Pancreas (tissue), 10 donors: ENCODE measurements at regions not wholly inside any gene's neighbourhood (a gene's known extent, or its start where the extent isn't known, plus 50 kb on each side); places are given as distances from the start of the nearest gene placed in this dataset.

ENCODE experiments used
- ATAC-seq, 4 donors: fragments of 200-7000 bp; cut with Tn5 transposase; one replicate each; pipeline versions ENCODE4 v1.8.0 to v1.9.1; 2020; ENCODE audit warnings: mild to moderate bottlenecking in 4 of 4, moderate library complexity in 4 of 4
- DNase-seq, 6 donors: peaks; one replicate each; pipeline ENCODE4 v3.0.0-alpha.2; 2020
- FAIRE-seq: peaks from 2 replicates; lab custom pipeline; 2012; peaks lifted over from hg19 to GRCh38; lab: Jason Lieb, UNC
- H3K27ac ChIP-seq, 4 donors: fragments of 200-600 bp; sonication (generic); 1 replicate in 3 of 4; 2 replicates in 1 of 4; pipeline versions ENCODE4 v1.5.0 to v1.8.0; 2020
- H3K27me3 ChIP-seq, 4 donors: fragments of 200-600 bp; one replicate each; pipeline ENCODE4 v1.8.0; 2021
- H3K36me3 ChIP-seq, 3 donors: fragments of 200-600 bp; sonication (generic) in 1 of 3; one replicate each; pipeline versions ENCODE4 v1.5.0 to v1.8.0; 2020 to 2021
- H3K4me1 ChIP-seq, 3 donors: fragments of 200-600 bp; one replicate each; pipeline ENCODE4 v1.8.0; 2021
- H3K4me3 ChIP-seq, 4 donors: fragments of 200-600 bp; sonication (generic) in 2 of 4; one replicate each; pipeline versions ENCODE4 v1.5.0 to v1.8.0; 2020 to 2021
- H3K9me3 ChIP-seq, 4 donors: fragments of 200-600 bp; one replicate each; pipeline ENCODE4 v1.8.0; 2021
- WGBS, 2 donors: extraction: QIAGEN DNeasy Blood & Tissue Kit; methylation state at CpG; one replicate each; pipeline ENCODE4 v1.1.7; 2013; 5-methylcytosine and 5-hydroxymethylcytosine counted together
- intact Hi-C, 3 donors: fragments of 100-400 bp; cut with DNase I; formaldehyde crosslinking; loops; one replicate each; pipeline versions ENCODE4 v1.11.1 to v1.14.2; 2022
- TF ChIP-seq, protein P1 (sequence below), 4 donors: fragments of 200-600 bp; sonication (generic) in 3 of 4; IDR thresholded peaks; one replicate each; pipeline versions ENCODE4 v1.5.0 to v1.8.0; 2021; ENCODE audit warnings: antibody characterized with exemption in 4 of 4
- donor health status: healthy with polysubstance abuse.
- donor health status: DM: no; HTN: no; CAD: no; lungs with moderate emphysema.
- donor health status: DM: no; HTN: no; CAD: no.
- donor health status: control.
- donor health status: control.
- donor health status: Bipolar disorder and iron deficiency.
- donor health status: DM: yes; HTN: yes; CAD: no.
- donor health status: DM: no; HTN: no; CAD: no.
- donor health status: DM: no; HTN: no; CAD: no.
- donor health status: DM: yes; HTN: yes; CAD: no.

DNA sequence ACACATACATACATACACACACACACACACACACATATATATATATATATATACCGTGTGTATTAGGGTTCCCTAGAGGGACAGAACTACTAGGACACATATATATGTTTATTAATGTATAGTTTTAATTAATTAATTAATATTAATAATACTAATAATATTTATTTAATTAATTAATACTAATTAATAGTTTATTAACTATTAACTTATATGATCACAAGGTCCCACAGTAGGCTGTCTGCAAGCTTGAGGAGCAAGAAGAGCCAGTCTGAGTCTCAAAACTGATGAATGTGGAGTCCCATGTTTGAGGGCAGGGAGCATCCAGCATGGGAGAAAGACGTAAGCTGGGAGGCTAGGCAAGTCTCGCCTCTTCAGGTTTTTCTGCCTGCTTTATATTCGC is 398.0 kb upstream of the KIF2A start:
- WGBS, 2 donors = 92 to 100% methylated on average over 4 of the region's 4 CpGs
- Histone ChIP-seq H3K9me3 (no peaks in the 10 kb centered on the region), H3K4me3 (no peak overlapping the region), H3K27me3 (no peaks in the 10 kb centered on the region), H3K36me3 (no peaks in the 10 kb centered on the region), H3K4me1 (no peaks in the 10 kb centered on the region), H3K27ac (no peak overlapping the region)
- FAIRE-seq = no peak
- intact Hi-C loops = no loop called here
- TF ChIP-seq, protein P1, sequence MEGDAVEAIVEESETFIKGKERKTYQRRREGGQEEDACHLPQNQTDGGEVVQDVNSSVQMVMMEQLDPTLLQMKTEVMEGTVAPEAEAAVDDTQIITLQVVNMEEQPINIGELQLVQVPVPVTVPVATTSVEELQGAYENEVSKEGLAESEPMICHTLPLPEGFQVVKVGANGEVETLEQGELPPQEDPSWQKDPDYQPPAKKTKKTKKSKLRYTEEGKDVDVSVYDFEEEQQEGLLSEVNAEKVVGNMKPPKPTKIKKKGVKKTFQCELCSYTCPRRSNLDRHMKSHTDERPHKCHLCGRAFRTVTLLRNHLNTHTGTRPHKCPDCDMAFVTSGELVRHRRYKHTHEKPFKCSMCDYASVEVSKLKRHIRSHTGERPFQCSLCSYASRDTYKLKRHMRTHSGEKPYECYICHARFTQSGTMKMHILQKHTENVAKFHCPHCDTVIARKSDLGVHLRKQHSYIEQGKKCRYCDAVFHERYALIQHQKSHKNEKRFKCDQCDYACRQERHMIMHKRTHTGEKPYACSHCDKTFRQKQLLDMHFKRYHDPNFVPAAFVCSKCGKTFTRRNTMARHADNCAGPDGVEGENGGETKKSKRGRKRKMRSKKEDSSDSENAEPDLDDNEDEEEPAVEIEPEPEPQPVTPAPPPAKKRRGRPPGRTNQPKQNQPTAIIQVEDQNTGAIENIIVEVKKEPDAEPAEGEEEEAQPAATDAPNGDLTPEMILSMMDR (IDR thresholded peaks at IDR 0.05) = no peak
- DNase-seq = no peak
- ATAC-seq = no peak

DNA sequence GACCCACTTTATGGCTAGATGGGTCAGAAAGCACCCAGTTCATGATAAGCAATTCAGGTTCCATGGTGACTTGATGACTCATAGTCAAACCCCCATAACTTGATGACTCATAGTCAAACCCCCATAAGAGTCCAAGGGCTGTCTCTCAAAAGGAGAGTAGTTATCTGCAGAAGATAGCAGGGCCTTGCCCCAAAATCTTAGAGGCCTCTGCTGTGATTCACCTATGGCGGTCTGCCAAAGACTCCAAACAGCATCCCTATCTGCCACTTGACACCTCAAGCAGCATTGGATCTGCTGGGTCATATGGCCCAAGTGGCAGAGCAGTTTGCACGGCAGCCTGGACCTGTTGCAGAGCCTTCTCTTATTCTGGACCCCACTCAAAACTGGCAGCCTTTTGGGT is 395.2 kb upstream of the KIF2A start:
- DNase-seq = no peak

DNA sequence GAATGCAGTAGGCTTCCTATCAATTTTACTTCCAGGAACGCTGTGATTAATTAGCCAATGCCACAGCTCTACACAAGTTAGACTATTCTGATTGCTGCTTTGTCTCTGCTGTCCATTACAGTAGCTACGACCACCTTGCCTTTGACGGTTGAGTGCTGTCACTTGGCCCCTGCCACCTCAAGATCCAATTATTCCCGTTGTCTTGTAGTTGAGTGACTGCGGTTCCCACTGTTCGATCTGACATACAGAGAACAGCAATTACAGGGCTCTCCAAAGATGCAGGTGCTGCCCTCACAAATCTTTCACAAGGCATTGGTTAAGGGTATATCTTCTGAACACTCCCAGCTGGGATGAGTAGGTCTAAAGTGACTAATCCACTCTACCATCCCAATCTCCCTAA is 393.4 kb upstream of the KIF2A start:
- intact Hi-C loops = no loop called here

More for the DNA sequence above, 395.2 kb upstream of the KIF2A start:
- H3K27ac ChIP-seq = no peak overlapping the region
- TF ChIP-seq, protein P1 (IDR thresholded peaks at IDR 0.05) = no peak
- ATAC-seq = no peak
- H3K36me3 ChIP-seq = no peaks in the 10 kb centered on the region
- FAIRE-seq = no peak
- WGBS, 2 donors = 83 to 87% methylated on average over 2 of the region's 2 CpGs
- no peak overlapping the region for H3K4me3 ChIP-seq
- no peaks in the 10 kb centered on the region for H3K4me1 ChIP-seq
- no peaks in the 10 kb centered on the region for H3K9me3 ChIP-seq
- intact Hi-C loops = no loop called here
- H3K27me3 ChIP-seq = no peaks in the 10 kb centered on the region

DNA sequence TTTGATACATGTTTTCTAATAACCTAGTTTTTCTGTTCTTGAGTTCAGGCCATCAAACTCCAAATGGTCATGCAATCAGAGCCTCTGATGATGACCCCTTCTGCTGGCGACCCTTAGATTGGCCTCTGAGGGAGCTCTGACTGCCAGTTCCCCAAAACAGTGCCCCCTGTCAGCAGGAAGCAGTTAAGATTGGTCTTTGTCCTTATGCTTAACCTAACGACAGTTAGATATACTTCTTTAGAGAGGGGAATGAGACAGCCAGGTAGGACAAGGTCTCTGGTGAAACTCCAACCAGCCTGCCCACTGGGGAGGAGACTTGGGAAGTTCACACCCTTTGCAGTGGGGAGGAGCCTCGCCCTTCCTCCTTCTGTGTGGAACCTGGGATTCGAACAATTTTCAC is 390.4 kb upstream of the KIF2A start:
- Histone ChIP-seq H3K27ac (no peak overlapping the region), H3K9me3 (no peaks in the 10 kb centered on the region), H3K4me1 (peaks cover 0 to 21% (median 13%) of the 10 kb centered on the region in 3 donors), H3K4me3 (no peak overlapping the region), H3K36me3 (no peaks in the 10 kb centered on the region), H3K27me3 (no peaks in the 10 kb centered on the region)
- intact Hi-C loops = no loop called here
- ATAC-seq (no peak), DNase-seq (no peak), FAIRE-seq (no peak)
- TF ChIP-seq, protein P1 (IDR thresholded peaks at IDR 0.05) = no peak
- 79 to 82% methylated on average over 4 of the region's 4 CpGs for WGBS, 2 donors

More for the DNA sequence above, 393.4 kb upstream of the KIF2A start:
- DNase-seq (no peak), ATAC-seq (no peak), FAIRE-seq (no peak)
- Histone ChIP-seq H3K9me3 (no peaks in the 10 kb centered on the region), H3K27ac (no peak overlapping the region), H3K4me1 (peaks cover 0 to 6% (median 0%) of the 10 kb centered on the region in 3 donors), H3K4me3 (no peak overlapping the region), H3K27me3 (no peaks in the 10 kb centered on the region), H3K36me3 (no peaks in the 10 kb centered on the region)
- TF ChIP-seq, protein P1 (IDR thresholded peaks at IDR 0.05) = no peak
- WGBS, 2 donors = 87 to 95% methylated on average over 6 of the region's 6 CpGs

DNA sequence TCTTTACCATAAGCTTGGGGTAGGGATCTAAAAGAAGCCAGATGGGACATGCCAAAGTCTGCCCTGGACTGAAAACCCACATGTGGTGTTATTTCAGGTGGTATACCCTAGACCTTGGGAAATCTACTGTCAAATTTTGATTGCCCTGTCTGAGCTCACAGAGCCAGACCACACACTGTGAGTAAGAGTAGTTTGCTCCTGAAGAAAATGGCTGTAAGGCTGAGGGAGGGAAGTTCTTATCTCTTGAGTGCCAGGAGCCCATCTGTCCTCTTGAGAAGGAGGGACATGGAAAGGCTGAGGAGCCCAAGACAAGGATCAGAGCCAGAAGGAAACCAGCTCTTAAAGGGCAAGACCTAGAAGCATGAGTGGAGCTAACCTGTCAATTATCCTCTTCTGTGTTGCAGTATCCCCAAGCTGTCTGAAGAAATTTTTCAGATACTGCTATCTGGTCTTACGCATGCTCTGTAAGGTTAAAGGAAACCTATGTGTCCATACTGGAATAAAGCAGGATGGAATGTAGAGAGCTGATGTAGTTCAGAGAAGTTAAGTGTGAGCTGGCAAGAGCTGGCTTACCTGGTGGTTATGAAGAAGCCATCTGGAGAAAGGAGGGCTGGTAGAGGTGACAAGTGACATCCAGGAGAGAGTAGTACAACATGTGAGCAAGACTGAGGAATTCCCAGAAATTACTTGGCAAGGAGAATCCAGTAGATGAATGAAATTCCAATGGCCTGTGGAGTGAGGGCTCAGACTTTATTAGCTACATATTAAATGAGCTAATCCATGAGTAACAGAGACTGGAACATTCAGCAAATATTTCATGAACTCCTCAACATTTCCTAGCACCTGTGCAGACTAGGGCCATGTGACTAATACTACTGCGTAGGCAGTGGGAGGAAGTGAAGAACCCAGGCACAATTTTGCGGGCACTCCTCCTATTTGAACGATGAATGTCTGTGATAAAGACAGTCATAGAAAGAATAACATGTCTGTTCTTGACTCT is 389.1 kb upstream of the KIF2A start:
- intact Hi-C loops = no loop called here
- ATAC-seq = peak; percentile 50 to 78 (median 76)
- H3K9me3 ChIP-seq = no peaks in the 10 kb centered on the region
- no peaks in the 10 kb centered on the region for H3K27me3 ChIP-seq
- no peaks in the 10 kb centered on the region for H3K36me3 ChIP-seq
- peak overlapping the region in 2 of 4 donors; percentile 25 to 49 for H3K27ac ChIP-seq
- no peak for DNase-seq
- no peak for FAIRE-seq
- no peak overlapping the region for H3K4me3 ChIP-seq
- H3K4me1 ChIP-seq = peaks cover 0 to 21% (median 13%) of the 10 kb centered on the region in 3 donors
- WGBS, 2 donors = 75 to 83% methylated on average over 4 of the region's 4 CpGs
- TF ChIP-seq, protein P1 (IDR thresholded peaks at IDR 0.05) = no peak
